ENCODE measurements at regions not wholly inside any gene's neighbourhood (a gene's known extent, or its start where the extent isn't known, plus 50 kb on each side); places are given as distances from the start of the nearest gene placed in this dataset.

DNA sequence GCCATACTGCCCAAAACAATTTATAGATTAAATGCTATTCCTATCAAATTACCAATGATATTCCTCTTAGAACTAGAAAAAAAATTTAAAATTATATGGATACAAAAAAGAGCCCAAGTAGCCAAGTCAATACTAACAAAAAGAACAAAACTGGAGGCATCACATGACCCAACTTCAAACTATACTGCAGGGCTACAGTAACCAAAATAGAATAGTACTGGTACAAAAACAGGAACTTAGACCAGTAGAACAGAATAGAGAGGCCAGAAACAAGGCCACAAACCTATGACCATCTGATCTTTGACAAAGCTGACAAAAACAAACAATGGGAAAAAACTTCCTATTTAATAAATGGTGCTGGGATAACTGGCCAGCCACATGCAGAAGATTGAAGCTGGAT, 86.1 kb upstream of the KYNU start:
- Histone ChIP-seq H3K4me3 (no peak overlapping the region), H3K27ac (no peak overlapping the region), H3K27me3 (replicated peaks in 1 of 7) (no peaks in the 10 kb centered on the region), H3K36me3 (no peaks in the 10 kb centered on the region), H3K4me1 (no peaks in the 10 kb centered on the region), H3K9me3 (peaks cover 0 to 6% (median 0%) of the 10 kb centered on the region in 8 donors)
- no peak for DNase-seq
- intact Hi-C loops (cut with DNase I; ENCODE audit: low total_unique reads): no loop called here
- TF ChIP-seq POLR2AphosphoS5 (IDR thresholded peaks at IDR 0.05): no peak
- TF ChIP-seq POLR2A (IDR thresholded peaks at IDR 0.05): no peak
- TF ChIP-seq, protein P1, sequence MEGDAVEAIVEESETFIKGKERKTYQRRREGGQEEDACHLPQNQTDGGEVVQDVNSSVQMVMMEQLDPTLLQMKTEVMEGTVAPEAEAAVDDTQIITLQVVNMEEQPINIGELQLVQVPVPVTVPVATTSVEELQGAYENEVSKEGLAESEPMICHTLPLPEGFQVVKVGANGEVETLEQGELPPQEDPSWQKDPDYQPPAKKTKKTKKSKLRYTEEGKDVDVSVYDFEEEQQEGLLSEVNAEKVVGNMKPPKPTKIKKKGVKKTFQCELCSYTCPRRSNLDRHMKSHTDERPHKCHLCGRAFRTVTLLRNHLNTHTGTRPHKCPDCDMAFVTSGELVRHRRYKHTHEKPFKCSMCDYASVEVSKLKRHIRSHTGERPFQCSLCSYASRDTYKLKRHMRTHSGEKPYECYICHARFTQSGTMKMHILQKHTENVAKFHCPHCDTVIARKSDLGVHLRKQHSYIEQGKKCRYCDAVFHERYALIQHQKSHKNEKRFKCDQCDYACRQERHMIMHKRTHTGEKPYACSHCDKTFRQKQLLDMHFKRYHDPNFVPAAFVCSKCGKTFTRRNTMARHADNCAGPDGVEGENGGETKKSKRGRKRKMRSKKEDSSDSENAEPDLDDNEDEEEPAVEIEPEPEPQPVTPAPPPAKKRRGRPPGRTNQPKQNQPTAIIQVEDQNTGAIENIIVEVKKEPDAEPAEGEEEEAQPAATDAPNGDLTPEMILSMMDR (IDR thresholded peaks at IDR 0.05 in 8 of 11, conservative IDR thresholded peaks at IDR 0.05 in 3 of 11): no peak

- no peak overlapping the region for H3K4me3 ChIP-seq
- no peaks in the 10 kb centered on the region for H3K36me3 ChIP-seq
- TF ChIP-seq POLR2AphosphoS5 (IDR thresholded peaks at IDR 0.05): no peak
- TF ChIP-seq, protein P1 (IDR thresholded peaks at IDR 0.05 in 8 of 11, conservative IDR thresholded peaks at IDR 0.05 in 3 of 11): no peak
- TF ChIP-seq POLR2A (IDR thresholded peaks at IDR 0.05): no peak
- intact Hi-C loops (cut with DNase I; ENCODE audit: low total_unique reads): no loop called here
- H3K9me3 ChIP-seq: peaks cover 0 to 2% (median 0%) of the 10 kb centered on the region in 8 donors
- H3K27me3 ChIP-seq (replicated peaks in 1 of 7): no peaks in the 10 kb centered on the region
- no peak overlapping the region for H3K27ac ChIP-seq
- DNase-seq: no peak
- H3K4me1 ChIP-seq: no peaks in the 10 kb centered on the region
Measured at GRCh38 chr2:142786918-142787702, 90.4 kb upstream of the KYNU start.

DNA sequence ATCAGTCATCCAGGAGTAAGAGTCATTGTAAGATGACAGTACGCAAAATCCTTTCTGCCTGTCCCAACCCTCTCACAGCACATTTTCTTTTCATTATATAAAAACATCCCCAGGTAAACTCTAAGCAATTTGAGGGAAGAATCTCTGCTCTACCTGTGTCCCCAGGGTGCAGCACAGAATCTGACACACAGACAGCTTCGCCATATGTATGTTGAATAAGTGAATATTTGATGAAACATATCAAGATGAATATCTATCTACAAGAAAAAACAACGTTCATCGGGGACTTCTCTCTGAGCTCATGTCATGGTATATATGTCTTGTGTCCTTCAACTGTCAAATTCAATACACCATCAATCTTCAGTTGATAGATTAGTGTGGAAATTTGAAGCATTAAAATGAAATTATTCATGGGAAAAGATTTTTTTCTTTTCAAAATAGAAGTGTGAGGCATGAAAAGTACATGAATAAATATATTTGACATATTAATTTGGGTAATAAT, 94.5 kb upstream of the KYNU start:
- WGBS, 5 donors: 77 to 94% (median 87%) methylated on average over 4 of the region's 4 CpGs
- Histone ChIP-seq H3K36me3 (no peaks in the 10 kb centered on the region), H3K9me3 (peaks cover 0 to 4% (median 0%) of the 10 kb centered on the region in 8 donors), H3K27me3 (replicated peaks in 1 of 7) (no peaks in the 10 kb centered on the region), H3K4me3 (no peak overlapping the region), H3K4me1 (no peaks in the 10 kb centered on the region), H3K27ac (no peak overlapping the region)
- intact Hi-C loops (cut with DNase I; ENCODE audit: low total_unique reads): no loop called here
- no peak for DNase-seq
- TF ChIP-seq POLR2A (IDR thresholded peaks at IDR 0.05): no peak
- TF ChIP-seq, protein P1 (IDR thresholded peaks at IDR 0.05 in 8 of 11, conservative IDR thresholded peaks at IDR 0.05 in 3 of 11): no peak

DNA sequence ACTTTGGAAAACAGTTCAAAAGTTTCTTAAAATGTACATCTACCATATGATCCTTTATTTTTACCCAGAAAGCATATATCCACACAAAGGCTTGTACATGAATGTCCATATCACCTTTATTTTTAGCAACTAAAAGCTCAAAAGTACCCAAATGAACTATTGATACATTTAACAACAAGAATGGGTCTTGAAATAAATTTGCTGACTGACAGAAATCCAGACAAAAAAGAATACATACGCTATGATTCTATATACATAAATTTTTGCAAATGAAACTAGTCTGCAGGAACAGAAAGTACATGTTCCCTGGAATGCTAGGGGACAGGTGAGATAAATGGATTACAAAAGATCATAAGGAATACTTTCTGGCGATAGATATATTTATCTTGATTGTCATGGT, 96.3 kb upstream of the KYNU start:
- intact Hi-C loops (cut with DNase I; ENCODE audit: low total_unique reads): no loop called here
- Histone ChIP-seq H3K27me3 (replicated peaks in 1 of 7) (no peaks in the 10 kb centered on the region), H3K4me1 (no peaks in the 10 kb centered on the region), H3K27ac (no peak overlapping the region), H3K4me3 (no peak overlapping the region), H3K9me3 (peaks cover 0 to 4% (median under 1%) of the 10 kb centered on the region in 8 donors), H3K36me3 (no peaks in the 10 kb centered on the region)
- no peak for DNase-seq
- no peak for TF ChIP-seq POLR2A (IDR thresholded peaks at IDR 0.05)
- TF ChIP-seq, protein P1 (IDR thresholded peaks at IDR 0.05 in 8 of 11, conservative IDR thresholded peaks at IDR 0.05 in 3 of 11): no peak
- TF ChIP-seq POLR2AphosphoS5 (IDR thresholded peaks at IDR 0.05): no peak
- WGBS, 5 donors: 91 to 98% (median 93%) methylated on average over 2 of the region's 2 CpGs
